NCI-H69 (cell line): ENCODE measurements at regions not wholly inside any gene's neighbourhood (a gene's known extent, or its start where the extent isn't known, plus 50 kb on each side); places are given as distances from the start of the nearest gene placed in this dataset.
"Not testable (repeated sequence)": the region's sequence is repeated elsewhere in the genome, so short reads cannot be mapped to it uniquely, and the experiment has no call there.

Experiments
- DNase-seq: peaks from one replicate; lab custom pipeline; 2025; lab: John Stamatoyannopoulos, UW

GRCh38 chr9:90141723-90142122, 500.9 kb downstream of the DIRAS2 start:
- DNase-seq = peak; percentile 83

- DNase-seq = peak; percentile 89
These were observed 500.0 kb downstream of the DIRAS2 start for GRCh38 chr9:90142580-90142979.

GRCh38 chr9:90147426-90147825, 495.2 kb downstream of the DIRAS2 start:
- no peak for DNase-seq

- no peak for DNase-seq
These were observed 486.3 kb downstream of the DIRAS2 start for GRCh38 chr9:90156318-90156717.

- no peak for DNase-seq
These were observed 480.3 kb downstream of the DIRAS2 start for GRCh38 chr9:90162326-90162725.

GRCh38 chr9:90162819-90163218, 479.8 kb downstream of the DIRAS2 start:
- no peak for DNase-seq

GRCh38 chr9:90165281-90165680, 477.3 kb downstream of the DIRAS2 start:
- no peak for DNase-seq

GRCh38 chr9:90166374-90166773, 476.2 kb downstream of the DIRAS2 start:
- not testable (repeated sequence) for DNase-seq

GRCh38 chr9:90167914-90168313, 474.7 kb downstream of the DIRAS2 start:
- DNase-seq = no peak

GRCh38 chr9:90169490-90169889, 473.1 kb downstream of the DIRAS2 start:
- DNase-seq = no peak

GRCh38 chr9:90173935-90174334, 468.7 kb downstream of the DIRAS2 start:
- not testable (repeated sequence) for DNase-seq

- DNase-seq = not testable (repeated sequence)
These were observed 468.3 kb downstream of the DIRAS2 start for GRCh38 chr9:90174346-90174745.

GRCh38 chr9:90175257-90175656, 467.4 kb downstream of the DIRAS2 start:
- DNase-seq = no peak

- no peak for DNase-seq
These were observed 466.8 kb downstream of the DIRAS2 start for GRCh38 chr9:90175865-90176264.

- DNase-seq = peak; percentile 100
These were observed 465.7 kb downstream of the DIRAS2 start for GRCh38 chr9:90176901-90177300.

- no peak for DNase-seq
These were observed 462.2 kb downstream of the DIRAS2 start for GRCh38 chr9:90180381-90180780.

GRCh38 chr9:90188656-90189055, 454.0 kb downstream of the DIRAS2 start:
- DNase-seq = no peak

- no peak for DNase-seq
These were observed 453.3 kb downstream of the DIRAS2 start for GRCh38 chr9:90189306-90189705.

- not testable (repeated sequence) for DNase-seq
These were observed 450.2 kb downstream of the DIRAS2 start for GRCh38 chr9:90192465-90192864.

GRCh38 chr9:90198956-90199355, 443.7 kb downstream of the DIRAS2 start:
- peak; percentile 22 for DNase-seq

GRCh38 chr9:90201766-90202165, 440.9 kb downstream of the DIRAS2 start:
- DNase-seq = no peak

- no peak for DNase-seq
These were observed 438.3 kb downstream of the DIRAS2 start for GRCh38 chr9:90204128-90204831.

GRCh38 chr9:90213045-90213444, 429.6 kb downstream of the DIRAS2 start:
- not testable (repeated sequence) for DNase-seq

GRCh38 chr9:90219548-90220118, 423.0 kb downstream of the DIRAS2 start:
- DNase-seq = no peak
